GM18858 (cell line): ENCODE measurements at regions not wholly inside any gene's neighbourhood (a gene's known extent, or its start where the extent isn't known, plus 50 kb on each side); places are given as distances from the start of the nearest gene placed in this dataset.

Experiments used
- ATAC-seq: cut with Tn5 transposase; IDR thresholded peaks from one replicate; pipeline ENCODE4 v1.9.1; 2021; ENCODE audit not compliant: unreplicated experiment

GRCh38 chr9:80948066-80948465, 741.3 kb downstream of the TLE1 start:
- no peak for ATAC-seq

GRCh38 chr9:80946496-80947170, 742.7 kb downstream of the TLE1 start:
- ATAC-seq, result no peak

GRCh38 chr9:80945436-80945835, 743.9 kb downstream of the TLE1 start:
- no peak for ATAC-seq

DNA sequence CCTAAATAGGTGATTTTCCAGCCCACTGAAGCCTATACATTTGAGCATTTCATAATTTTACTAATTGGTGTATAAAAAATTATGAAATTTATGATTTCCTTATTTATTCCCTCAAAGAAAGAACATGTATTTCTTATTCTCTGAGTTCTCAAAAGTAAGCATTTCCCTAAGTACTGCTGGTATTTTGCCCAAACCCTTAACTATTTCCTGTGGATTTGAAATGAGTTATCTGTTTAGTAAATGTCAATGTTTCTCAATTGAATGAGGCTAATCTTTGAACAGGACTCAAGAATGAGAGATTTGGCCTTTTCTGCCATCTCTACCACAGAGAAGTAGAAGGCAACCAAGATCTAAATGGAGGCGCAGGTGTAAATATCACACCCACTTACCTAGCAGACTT, 751.7 kb downstream of the TLE1 start:
- ATAC-seq, result no peak

DNA sequence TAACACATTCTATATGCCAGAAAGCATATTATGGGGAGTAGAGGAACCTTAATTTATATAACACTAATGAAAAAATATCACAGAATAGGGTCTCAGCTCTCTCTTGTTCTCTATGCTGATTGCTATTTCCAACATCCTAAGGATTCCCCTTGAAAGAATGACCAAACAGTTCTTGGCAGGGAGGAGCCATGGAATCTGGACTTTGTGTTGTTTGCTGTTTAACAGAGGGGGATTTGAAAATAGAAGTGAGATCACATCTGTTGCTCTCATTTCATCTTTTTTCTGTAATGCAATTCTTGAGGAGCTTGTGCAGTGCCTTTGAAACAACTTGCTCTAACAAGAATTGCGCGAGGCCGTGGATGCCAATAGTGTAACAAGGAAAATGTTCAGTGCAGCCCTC, 755.3 kb downstream of the TLE1 start:
- ATAC-seq, result no peak

DNA sequence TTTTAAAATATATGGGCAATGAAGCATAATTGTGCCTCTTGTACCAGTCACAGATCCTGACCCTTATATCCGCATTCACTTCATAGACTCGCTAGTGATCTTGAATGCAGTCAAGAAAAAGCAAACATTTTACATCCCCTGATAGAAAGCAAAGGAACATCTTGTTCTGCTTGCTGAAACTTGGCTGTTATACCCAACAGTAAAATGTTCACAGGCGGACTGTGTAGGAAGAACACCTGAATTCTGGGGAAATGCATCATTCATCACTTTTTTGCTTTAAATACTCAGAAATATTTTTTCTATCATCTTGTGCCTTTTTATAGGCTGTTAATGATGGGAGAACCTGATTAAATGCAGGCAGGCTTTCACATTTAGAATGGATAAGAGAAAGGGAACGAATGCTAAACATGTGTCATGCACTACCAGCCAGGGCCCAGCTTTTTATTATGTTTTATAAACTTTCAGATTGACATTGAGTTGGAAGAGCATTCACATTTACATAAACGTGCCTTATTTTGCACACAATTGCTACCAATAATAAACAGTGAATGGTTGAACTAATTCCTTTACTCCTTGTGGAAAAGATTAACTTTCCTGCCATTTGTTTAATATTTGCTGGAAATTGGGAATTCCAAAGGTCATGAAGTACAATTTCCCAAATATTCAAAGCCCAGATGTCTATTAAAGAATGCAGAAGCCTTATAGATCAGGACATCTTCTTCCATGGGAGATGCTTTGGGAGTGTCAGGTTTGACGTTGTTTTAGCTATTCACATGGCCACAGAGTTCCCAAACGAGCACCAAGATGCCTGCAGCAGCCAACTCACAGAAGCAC, 756.2 kb downstream of the TLE1 start:
- ATAC-seq, result no peak

DNA sequence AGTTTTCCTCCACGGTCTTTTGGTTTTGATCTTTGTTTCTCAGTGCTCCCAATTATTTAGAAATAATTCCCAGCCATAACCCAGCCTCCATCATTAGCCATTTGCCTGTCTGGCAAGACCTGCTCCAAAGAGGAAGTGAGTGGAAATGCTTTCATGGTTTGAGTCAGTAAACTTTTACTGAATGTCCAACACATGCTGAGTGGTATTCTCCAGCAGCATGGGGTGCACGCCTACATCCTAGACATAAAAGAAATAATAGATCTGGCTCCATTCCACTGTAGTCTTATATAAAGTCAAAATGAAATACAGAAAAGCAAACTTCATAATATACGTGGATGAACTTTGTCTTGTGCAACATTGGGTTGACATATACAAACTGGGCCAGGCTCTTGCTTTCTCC, 757.2 kb downstream of the TLE1 start:
- ATAC-seq, result no peak

- no peak for ATAC-seq
These were observed 758.2 kb downstream of the TLE1 start for GRCh38 chr9:80931163-80931562.

- no peak for ATAC-seq
These were observed 760.6 kb downstream of the TLE1 start for GRCh38 chr9:80928697-80929096.

DNA sequence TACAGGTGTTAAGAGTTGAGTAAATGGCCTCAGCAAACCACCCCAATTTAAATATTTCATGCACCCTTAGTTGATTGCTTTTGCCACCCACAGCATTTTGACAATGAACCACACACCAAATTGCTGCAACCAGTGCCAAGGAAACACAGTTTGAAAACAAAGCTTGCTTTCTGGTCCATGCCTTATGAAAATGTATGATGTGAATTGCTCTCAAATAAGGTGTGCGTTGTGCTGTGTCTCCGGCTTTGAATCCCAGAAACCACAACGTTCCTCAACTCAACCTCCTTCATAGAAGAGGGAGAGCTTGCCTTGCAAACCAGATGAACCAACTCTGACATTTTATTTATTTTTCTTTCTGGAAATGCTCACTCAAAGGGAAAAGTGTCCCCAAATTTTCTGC, 762.7 kb downstream of the TLE1 start:
- ATAC-seq, result no peak

DNA sequence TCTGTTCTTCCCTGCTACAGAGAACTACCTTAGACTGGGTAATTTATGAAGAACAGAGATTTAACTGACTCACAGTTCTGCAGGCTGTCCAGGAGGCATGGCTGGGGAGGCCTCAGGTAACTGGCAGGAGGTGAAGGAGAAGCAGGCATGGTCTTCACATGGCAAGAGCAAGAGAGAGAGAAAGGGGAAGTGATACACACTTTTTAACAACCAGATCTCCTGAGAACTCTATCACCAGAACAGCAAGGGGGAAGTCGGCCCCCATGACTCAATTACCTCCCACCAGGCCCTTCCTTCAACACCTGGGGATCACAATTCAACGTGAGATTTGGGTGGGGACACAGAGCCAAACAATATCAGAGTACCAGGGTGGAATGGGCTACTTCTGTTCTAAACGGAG, 766.8 kb downstream of the TLE1 start:
- no peak for ATAC-seq

DNA sequence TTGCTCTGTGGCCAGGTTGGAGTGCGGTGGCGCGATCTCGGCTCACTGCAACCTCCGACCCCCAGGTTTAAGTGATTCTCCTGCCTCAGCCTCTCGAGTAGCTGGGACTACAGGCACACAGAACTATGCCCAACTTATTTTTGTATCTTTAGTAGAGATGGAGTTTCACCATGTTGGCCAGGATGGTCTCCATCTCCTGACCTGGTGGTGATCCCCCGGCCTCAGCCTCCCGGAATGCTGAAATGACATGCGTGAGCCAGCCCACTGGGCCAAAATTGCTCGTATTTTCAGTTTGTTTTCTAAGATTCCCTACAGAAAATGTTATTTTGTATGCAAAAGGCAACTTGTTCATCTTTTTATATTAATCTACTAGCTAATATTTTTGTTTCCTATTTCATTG, 782.6 kb downstream of the TLE1 start:
- ATAC-seq, result no peak

- ATAC-seq, result no peak
These were observed 790.1 kb downstream of the TLE1 start for GRCh38 chr9:80899208-80899607.

DNA sequence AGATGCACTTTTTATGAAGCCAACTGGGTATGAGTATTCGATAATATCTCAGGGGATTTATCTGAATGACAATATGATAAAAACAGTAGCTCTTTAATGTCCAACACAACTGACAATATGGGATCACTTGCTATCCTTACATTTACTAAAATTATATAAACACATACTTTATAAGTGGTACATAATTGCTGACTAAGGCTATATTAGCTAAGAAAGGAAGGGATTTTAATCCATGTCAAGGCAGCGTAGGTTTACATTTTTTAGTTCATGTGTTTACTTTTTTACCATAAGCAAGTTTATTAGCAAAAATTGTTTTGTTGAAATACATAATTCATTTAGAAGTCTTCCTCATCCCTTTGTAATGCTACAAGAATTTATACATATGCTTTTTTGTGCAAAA, 796.2 kb downstream of the TLE1 start:
- no peak for ATAC-seq

DNA sequence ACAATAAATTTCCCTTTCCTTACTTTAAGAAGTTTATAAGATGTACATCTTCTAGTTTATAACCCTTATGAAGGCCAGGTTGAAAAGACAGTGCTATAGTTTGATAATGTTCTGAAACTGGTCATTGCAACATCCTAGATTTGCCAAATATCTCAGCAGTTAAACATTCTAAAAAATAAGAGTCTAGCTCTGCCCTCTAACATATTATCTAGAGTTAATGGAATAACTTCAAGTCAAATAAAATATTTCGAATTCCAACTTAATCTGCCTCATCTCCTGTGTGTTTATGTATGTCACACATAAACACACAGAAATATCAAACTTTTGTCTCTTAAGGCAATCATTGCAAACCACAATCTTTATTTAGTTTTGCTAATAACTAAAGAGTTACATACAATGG, 796.6 kb downstream of the TLE1 start:
- ATAC-seq, result no peak

GRCh38 chr9:80890124-80890523, 799.2 kb downstream of the TLE1 start:
- no peak for ATAC-seq

DNA sequence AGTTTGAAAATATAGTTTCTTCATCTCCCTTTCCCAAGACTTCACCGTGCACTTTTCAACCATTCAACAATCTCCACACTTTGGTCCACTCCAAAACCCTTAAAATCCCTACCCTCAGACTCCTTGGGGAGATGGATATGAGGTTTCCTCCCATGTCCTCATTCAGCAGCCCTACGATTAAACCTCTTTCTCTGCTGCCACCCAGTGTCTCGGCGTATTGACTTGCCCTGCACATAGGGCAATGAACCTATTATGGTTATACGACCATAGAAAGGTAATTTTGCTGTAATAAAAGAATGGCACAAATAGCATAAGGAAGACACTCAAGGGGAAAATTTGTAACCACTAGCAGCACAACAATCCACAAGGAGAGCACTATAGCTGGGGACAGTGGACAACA, 803.5 kb downstream of the TLE1 start:
- no peak for ATAC-seq

DNA sequence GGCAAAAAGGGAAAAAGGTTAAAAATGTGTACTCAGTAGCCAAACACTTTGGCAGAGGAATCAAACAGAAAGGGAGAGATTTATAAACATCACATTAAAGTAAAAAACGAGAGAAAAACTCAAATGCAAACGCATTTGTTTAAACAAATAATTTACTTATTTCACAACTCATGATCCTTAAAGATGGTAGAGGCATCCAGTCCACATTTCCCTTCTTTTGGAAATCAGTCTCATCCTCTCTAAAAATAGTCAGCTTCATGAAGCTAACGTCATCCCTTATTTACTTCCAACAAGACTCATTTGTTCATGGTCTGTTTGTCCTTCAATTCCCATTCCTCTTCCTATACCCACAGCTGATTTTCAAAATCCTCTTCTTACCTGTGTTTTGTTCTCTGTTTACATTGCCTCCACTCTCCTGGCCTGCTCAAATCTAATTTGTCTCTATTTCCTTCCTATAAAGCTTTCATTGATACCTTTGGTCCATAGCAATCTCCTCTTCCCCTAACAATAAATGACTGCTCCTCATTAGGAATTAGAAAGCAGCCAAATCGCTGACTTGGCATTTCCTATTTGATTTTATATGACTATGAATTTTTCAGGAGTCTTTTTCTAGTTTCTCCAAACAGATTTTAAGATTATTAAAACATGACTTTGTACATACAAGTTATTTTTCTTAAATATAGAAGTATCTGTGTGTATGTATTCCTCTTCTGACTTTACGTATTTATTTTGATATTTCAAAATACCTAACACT, 805.3 kb downstream of the TLE1 start:
- no peak for ATAC-seq

GRCh38 chr9:80883426-80883825, 805.9 kb downstream of the TLE1 start:
- ATAC-seq, result no peak

DNA sequence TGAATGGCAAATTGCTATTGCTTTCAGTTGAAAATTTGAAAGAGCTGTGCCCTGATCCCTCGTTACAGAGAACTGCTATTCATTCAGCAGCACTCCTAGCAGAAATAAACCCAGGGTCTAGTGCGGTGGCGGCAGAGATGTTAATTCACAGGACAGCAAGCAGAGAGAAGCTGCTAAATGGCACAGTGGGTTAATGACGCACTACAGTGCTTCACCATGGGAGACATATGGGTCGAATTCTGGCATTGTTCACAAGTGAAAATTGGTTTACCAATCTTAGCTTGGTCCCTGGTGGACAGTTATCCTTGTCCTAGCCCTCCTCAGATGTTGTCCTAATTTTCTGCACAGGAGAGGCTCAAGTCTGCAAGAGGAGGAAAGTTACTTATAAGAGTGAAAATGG, 807.4 kb downstream of the TLE1 start:
- ATAC-seq, result no peak

DNA sequence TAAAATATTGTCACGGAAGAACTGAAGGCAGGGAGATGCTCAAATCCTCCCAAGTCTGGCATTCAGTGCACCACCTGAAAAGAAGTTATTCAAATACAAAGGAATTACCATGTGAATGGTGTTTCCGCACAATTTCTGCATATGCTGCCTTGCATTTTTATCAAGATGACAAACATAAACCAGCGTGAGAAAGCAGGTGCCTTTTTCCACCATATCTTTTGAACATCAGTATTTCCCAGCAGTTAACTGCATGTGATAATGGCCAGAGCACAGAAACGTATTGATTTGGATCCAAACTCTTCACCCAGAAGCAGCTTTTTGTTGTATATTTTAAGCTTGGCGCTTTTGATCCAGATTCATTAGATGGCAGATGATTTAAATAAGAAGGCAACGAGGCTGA, 808.0 kb downstream of the TLE1 start:
- ATAC-seq, result no peak

DNA sequence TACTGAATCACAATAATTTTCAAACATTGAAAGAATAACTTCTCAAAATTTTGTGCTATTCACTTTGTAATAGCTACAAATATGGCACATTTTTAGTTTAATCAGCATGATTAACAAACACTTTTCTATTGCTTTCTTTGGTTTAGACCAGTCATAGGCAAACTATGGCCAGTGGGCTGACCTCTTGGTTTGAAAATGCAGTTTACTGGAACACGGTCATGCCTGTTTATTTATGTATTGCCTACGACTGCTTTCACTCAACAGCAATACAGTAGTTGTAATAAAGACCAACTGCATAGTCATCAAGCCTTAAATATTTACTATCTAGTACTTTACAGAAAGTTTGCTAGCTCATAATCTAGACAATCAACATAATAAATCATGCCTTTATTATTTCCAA, 810.8 kb downstream of the TLE1 start:
- ATAC-seq, result no peak
